ENCODE measurements at regions not wholly inside any gene's neighbourhood (a gene's known extent, or its start where the extent isn't known, plus 50 kb on each side); places are given as distances from the start of the nearest gene placed in this dataset.

DNA sequence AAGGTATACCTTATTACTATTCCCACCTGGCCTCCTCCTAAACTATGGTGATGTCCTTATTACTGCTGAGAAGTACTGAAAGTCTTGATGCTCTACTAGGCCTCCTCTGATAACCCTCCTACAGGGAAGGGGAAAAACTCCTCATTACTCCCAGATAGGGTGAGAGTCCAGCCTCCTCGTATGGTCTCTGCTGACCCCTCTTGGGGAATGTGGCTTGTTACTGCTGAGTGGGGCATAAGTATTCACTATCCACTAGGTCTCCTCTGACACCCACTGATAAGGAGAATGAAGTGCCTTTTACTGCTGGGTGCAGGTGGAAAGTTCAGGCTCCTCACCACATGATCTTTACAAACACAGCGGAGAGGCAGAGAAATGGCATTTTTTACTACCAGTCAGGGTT is 222.9 kb downstream of the CHRM2 start:
- Histone ChIP-seq H3F3A (ENCODE audit: insufficient read depth, low read depth) (no peaks in the 10 kb centered on the region), H3K4me1 (replicated peaks; ENCODE audit: insufficient read depth) (no peaks in the 10 kb centered on the region), H2AFZ (no peak overlapping the region), H3K79me2 (ENCODE audit: low read depth) (no peaks in the 10 kb centered on the region), H3K27ac (no peak overlapping the region), H4K20me1 (ENCODE audit: insufficient read depth) (no peaks in the 10 kb centered on the region), H3K4me3 (no peak overlapping the region), H3K9me2 (ENCODE audit: insufficient read depth) (no peaks in the 10 kb centered on the region), H3K36me3 (ENCODE audit: low read depth) (no peaks in the 10 kb centered on the region), H3K9me3 (ENCODE audit: insufficient read depth, low read depth) (no peaks in the 10 kb centered on the region), H3K27me3 (ENCODE audit: insufficient read depth, low read depth) (no peaks in the 10 kb centered on the region), H3K4me2 (no peak overlapping the region)
- no TSS peak for BruUV-seq (replicated peaks)
- no peak for DNase-seq
- intact Hi-C loops (cut with micrococcal nuclease; ENCODE audit: unreplicated experiment) = no loop called here
- ChIA-PET POLR2A (ENCODE audit: unreplicated experiment) (no interaction called here), CTCF (no interaction called here)
- no peak for TF ChIP-seq EZH2 (IDR thresholded peaks at IDR 0.05; ENCODE audit: low read depth)
- TF ChIP-seq, protein P1, sequence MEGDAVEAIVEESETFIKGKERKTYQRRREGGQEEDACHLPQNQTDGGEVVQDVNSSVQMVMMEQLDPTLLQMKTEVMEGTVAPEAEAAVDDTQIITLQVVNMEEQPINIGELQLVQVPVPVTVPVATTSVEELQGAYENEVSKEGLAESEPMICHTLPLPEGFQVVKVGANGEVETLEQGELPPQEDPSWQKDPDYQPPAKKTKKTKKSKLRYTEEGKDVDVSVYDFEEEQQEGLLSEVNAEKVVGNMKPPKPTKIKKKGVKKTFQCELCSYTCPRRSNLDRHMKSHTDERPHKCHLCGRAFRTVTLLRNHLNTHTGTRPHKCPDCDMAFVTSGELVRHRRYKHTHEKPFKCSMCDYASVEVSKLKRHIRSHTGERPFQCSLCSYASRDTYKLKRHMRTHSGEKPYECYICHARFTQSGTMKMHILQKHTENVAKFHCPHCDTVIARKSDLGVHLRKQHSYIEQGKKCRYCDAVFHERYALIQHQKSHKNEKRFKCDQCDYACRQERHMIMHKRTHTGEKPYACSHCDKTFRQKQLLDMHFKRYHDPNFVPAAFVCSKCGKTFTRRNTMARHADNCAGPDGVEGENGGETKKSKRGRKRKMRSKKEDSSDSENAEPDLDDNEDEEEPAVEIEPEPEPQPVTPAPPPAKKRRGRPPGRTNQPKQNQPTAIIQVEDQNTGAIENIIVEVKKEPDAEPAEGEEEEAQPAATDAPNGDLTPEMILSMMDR (conservative IDR thresholded peaks at IDR 0.05) = no peak

DNA sequence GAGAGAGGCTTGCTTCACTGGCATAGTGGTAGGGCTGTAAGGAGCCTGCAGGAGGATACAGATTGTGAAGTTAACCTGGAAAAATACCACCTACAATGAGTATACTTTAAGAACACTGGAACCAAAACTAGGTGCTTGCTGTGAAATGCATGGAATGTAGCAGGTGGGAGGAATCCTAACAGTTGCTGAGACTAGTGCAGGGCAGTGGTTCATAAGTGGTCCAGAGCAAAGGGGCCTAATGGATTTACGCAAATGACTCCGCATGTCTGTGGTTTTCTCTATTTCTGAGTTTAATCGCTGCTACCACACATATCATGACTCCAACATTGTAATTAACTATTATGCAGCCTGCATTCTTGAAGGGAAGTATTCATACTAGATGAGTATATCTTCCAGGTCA is 218.4 kb downstream of the CHRM2 start:
- Histone ChIP-seq H3K4me2 (no peak overlapping the region), H3K79me2 (ENCODE audit: low read depth) (no peaks in the 10 kb centered on the region), H3K36me3 (ENCODE audit: low read depth) (no peaks in the 10 kb centered on the region), H3K4me3 (no peak overlapping the region), H4K20me1 (ENCODE audit: insufficient read depth) (no peaks in the 10 kb centered on the region), H2AFZ (no peak overlapping the region), H3K27me3 (ENCODE audit: insufficient read depth, low read depth) (no peaks in the 10 kb centered on the region), H3K27ac (no peak overlapping the region), H3K9me3 (ENCODE audit: insufficient read depth, low read depth) (no peaks in the 10 kb centered on the region), H3K9me2 (ENCODE audit: insufficient read depth) (no peaks in the 10 kb centered on the region), H3K4me1 (replicated peaks; ENCODE audit: insufficient read depth) (no peaks in the 10 kb centered on the region), H3F3A (ENCODE audit: insufficient read depth, low read depth) (no peaks in the 10 kb centered on the region)
- intact Hi-C loops (cut with micrococcal nuclease; ENCODE audit: unreplicated experiment) = no loop called here
- no TSS peak for BruUV-seq (replicated peaks)
- no peak for DNase-seq
- TF ChIP-seq, protein P1 (conservative IDR thresholded peaks at IDR 0.05) = no peak
- no peak for TF ChIP-seq EZH2 (IDR thresholded peaks at IDR 0.05; ENCODE audit: low read depth)
- CTCF ChIA-PET = no interaction called here
- POLR2A ChIA-PET (ENCODE audit: unreplicated experiment) = no interaction called here

- BruUV-seq (replicated peaks) = no TSS peak
These were observed 216.3 kb downstream of the CHRM2 start for GRCh38 chr7:137084607-137085380.

More at GRCh38 chr7:137084607-137085380, 216.3 kb downstream of the CHRM2 start:
- no peak for DNase-seq
- Histone ChIP-seq H3K4me3 (no peak overlapping the region), H2AFZ (no peak overlapping the region), H3K27me3 (ENCODE audit: insufficient read depth, low read depth) (no peaks in the 10 kb centered on the region), H3F3A (ENCODE audit: insufficient read depth, low read depth) (no peaks in the 10 kb centered on the region), H3K79me2 (ENCODE audit: low read depth) (no peaks in the 10 kb centered on the region), H3K9me3 (ENCODE audit: insufficient read depth, low read depth) (no peaks in the 10 kb centered on the region), H4K20me1 (ENCODE audit: insufficient read depth) (no peaks in the 10 kb centered on the region), H3K27ac (no peak overlapping the region), H3K4me1 (replicated peaks; ENCODE audit: insufficient read depth) (no peaks in the 10 kb centered on the region), H3K36me3 (ENCODE audit: low read depth) (no peaks in the 10 kb centered on the region), H3K9me2 (ENCODE audit: insufficient read depth) (no peaks in the 10 kb centered on the region), H3K4me2 (no peak overlapping the region)
- TF ChIP-seq, protein P1 (conservative IDR thresholded peaks at IDR 0.05) = no peak
- no peak for TF ChIP-seq EZH2 (IDR thresholded peaks at IDR 0.05; ENCODE audit: low read depth)
- ChIA-PET POLR2A (ENCODE audit: unreplicated experiment) (no interaction called here), CTCF (no interaction called here)
- intact Hi-C loops (cut with micrococcal nuclease; ENCODE audit: unreplicated experiment) = no loop called here
